GM19463 (cell line): ENCODE measurements at regions not wholly inside any gene's neighbourhood (a gene's known extent, or its start where the extent isn't known, plus 50 kb on each side); places are given as distances from the start of the nearest gene placed in this dataset.
"Not testable (repeated sequence)": the region's sequence is repeated elsewhere in the genome, so short reads cannot be mapped to it uniquely, and the experiment has no call there.

Experiments
- ATAC-seq: cut with Tn5 transposase; IDR thresholded peaks from one replicate; pipeline ENCODE4 v1.9.1; 2021; ENCODE audit warnings: mild to moderate bottlenecking, moderate library complexity; ENCODE audit not compliant: unreplicated experiment

DNA sequence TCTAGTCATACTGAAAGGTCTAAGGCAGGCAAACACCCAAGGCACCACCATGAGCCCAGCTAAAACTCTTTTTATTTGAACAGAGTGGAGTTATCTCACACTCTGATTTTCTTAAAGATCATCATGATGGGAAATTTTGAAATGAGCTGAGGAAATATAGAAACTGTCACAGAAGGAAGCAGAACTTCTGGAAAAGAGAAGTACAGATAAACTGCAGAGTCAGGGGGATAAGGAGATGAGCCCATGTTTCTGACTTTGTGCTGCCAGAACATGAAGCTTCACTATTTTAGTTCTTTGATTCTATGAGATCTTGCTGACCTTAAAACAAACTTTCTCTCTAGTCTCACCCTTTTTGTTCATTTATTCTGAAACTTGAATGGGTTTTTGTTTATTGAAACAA is 406.5 kb upstream of the EDIL3 start:
- ATAC-seq: no peak

GRCh38 chr5:84790406-84790805 is 405.7 kb upstream of the EDIL3 start:
- no peak for ATAC-seq

DNA sequence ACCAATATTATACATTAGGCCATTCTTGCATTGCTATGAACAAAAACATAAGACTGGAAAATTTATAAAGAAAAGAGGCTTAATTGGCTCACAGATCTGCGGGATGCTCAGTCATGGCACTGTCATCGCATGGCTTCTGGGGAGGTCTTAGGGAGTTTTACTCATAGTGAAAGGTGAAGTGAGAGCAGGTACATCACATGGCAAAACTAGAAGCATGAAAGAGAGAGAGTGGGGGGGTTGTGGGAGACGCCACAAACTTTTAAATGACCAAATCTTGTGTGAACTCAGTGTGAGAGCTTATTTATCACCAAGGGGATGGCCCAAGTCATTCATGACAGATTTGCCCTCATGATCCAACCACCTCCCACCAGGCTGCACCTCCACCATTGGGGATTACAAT is 398.3 kb upstream of the EDIL3 start:
- ATAC-seq: peak; percentile 63

DNA sequence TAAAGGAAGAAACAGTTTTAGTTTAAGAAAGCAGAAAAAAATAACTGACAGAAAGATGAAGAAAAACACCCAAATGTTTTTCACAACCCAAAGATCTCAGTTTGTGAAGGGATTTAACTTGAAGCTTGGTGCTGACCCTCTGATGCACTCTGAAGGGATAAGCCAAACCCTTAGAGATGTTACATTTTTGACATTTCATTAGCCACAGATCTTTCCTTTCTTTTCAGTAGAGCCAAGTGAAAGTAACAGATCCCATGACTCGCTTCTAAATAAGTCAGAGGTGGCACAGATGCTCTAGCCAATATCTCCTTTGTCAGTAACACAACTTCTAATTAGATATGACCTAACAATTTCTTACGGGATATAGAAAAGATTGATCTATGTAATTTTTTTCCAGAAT is 394.5 kb upstream of the EDIL3 start:
- no peak for ATAC-seq

DNA sequence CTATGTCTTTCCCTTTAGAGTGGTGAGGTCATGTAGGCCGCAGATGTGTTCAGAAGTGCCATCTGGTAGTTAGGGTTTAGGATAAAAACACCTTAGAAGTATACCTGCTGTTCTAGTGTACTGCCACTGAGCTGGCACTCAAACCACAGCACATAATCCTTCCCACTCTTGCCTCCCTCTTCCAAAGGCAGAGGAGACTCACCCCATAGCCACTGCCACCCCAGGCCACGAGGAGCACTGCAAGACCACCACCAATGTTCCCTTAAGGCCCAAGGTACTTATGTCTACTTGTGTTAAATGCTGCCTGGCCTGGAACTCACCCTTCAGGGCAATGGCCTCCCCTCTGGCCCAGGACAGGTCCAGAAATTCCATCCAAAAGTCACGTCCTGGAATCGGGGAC is 379.5 kb upstream of the EDIL3 start:
- no peak for ATAC-seq

GRCh38 chr5:84758008-84758407 is 373.3 kb upstream of the EDIL3 start:
- no peak for ATAC-seq

GRCh38 chr5:84752780-84753179 is 368.1 kb upstream of the EDIL3 start:
- ATAC-seq: no peak

DNA sequence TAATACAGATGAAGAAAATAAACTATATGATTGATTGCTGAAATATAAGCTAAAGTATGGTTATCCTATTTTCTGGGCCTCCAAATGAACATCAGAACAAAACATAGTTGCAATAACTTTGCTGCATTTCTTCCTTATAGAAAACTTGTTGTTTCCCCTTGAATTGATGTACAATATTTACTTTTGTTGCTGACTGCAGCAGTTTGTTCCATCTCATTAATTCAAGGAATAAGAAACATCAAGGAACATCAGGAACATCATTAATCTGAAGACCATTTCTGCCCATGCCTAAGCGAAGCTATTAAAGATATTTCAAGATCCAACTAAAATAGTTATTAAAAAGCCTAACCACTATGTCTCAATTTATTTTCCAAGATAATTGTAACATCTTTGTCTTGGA is 363.6 kb upstream of the EDIL3 start:
- ATAC-seq: no peak

- ATAC-seq: not testable (repeated sequence)
Measured at GRCh38 chr5:84746280-84746679, 361.6 kb upstream of the EDIL3 start.

DNA sequence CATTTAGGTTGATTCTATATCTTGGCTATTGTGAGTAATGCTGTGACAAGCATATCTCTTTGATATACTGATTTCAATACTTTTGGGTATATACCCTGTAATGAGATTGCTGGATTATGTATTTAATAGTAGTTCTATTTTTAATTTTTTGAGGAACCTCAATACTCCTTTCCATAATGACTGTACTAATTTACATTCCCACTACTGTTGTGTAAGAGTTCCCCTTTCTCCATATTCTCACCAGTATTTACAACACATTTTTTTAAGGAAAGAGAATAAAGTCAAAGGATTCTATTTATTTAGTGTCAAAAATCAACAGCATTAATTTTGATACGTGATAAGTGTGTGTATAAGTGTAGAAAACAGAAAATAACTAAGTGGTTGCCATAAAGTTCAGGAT is 356.4 kb upstream of the EDIL3 start:
- ATAC-seq: no peak

DNA sequence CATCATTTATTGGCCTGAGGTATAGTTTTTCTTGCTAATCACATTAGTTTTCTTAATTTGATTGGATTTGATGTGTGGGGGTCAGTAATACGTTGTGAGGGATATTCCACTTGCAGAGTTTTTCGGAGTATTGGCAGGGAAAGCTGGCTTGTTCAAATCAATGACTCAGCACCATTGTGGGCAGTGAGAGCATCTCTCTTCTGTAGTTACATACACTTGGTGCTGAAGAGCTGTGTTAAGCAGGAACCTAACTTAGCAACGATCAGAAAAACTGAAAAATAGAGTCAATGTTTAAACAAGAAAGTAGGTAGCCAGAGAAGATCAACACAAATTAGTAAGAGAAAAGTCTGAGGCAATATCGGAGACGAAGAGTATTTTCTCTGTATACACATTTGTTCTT is 344.6 kb upstream of the EDIL3 start:
- ATAC-seq: no peak

GRCh38 chr5:84727708-84728107 is 343.0 kb upstream of the EDIL3 start:
- no peak for ATAC-seq

DNA sequence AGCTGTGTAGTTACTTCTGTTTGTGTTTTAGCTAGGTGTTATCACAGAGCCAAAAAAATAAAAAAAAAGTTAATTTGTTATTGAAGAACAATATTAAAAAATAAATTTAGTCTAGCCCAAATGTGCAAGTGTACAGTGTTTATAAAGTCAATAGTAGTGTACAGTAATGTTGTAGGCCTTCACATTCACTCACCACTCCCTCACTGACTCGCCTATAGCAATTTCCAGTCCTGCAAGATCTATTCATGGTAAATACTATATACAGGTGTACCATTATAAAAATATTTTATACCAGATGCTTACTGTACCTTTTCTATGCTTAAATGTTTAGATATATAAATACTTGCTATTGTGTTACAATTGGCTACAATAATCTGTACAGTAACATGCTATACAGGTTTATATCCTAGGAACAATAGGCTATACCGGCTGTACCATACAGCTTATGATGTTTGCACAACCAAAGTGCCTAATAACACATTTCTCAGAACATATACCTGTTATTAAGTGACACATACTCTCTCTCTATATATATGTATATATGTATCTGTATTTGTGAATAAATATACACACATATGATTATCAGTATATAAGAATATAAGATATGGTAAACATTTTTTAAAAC is 341.4 kb upstream of the EDIL3 start:
- ATAC-seq: no peak

GRCh38 chr5:84724683-84725082 is 340.0 kb upstream of the EDIL3 start:
- no peak for ATAC-seq

DNA sequence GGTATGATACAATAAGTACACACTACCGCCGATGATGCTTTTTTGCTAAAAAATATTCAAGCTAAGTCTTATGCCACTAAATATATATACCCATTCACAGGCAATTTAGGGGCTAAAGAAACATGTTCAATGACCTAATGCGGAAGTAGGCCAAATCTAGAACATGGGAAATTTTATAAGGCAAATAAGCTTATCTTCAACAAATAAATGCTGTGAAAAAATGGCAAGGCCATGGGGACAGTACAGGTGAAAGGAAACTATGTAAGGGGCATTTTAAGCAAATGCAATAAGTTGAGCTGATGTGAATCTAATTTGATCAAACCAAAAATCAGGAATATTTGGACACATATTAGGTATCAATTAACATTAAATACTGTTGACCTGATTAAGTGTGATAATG is 339.5 kb upstream of the EDIL3 start:
- no peak for ATAC-seq

DNA sequence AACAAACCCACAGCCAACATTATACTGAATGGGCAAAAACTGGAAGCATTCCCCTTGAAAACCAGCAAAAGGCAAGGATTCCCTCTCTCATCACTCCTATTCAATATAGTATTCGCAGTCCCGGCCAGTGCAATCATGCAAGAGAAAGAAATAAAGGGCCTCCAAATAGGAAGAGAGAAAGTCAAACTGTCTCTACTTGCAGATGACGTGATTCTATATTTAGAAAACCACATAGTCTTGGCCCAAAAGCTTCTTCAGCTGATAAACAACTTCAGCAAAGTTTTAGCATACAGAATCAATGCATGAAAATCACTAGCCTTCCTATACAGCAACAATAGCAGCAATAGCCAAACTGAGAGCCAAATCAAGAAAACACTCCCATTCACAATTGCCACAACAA is 333.7 kb upstream of the EDIL3 start:
- no peak for ATAC-seq

DNA sequence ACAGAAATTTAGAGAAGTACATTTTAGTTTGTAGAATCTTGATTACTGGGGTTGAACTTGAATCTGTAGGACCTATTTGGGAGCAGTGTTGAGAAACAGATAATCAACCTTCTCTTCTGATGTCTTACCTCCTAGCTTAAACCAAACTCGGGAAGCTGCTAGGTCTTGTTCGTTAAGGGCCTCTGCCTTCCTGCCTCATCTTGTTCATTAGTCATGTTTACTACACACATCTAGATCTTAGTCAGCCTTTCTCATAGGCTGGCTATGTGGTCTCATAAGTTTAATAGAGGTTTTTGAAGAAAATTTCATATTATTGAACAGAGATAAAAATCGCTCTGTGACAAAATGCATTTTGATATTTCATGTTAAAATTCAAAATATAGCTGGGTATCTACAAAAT is 331.0 kb upstream of the EDIL3 start:
- ATAC-seq: no peak

DNA sequence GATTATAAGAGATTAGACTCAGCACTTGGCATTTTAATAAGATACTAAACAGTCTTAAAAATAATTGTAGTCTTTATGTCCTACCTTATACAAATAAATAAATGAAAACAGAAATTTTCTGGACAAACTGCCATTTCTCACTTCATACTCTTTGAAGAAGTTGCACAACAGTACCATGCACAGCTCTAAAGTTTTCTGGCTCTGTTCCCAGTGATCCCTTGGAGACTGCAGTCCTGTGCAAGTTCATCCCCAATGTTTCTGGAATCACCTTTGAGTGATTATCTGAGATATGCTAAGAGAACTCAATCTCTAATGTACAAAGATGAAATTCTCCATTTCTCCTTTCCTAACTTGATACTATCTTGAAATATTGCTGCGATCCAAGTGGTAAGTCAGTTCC is 330.4 kb upstream of the EDIL3 start:
- no peak for ATAC-seq

GRCh38 chr5:84709075-84709474 is 324.4 kb upstream of the EDIL3 start:
- no peak for ATAC-seq

- peak; percentile 55 for ATAC-seq
Measured at GRCh38 chr5:84706678-84707641, 322.3 kb upstream of the EDIL3 start.

- ATAC-seq: not testable (repeated sequence)
Measured at GRCh38 chr5:84700545-84700944, 315.9 kb upstream of the EDIL3 start.

DNA sequence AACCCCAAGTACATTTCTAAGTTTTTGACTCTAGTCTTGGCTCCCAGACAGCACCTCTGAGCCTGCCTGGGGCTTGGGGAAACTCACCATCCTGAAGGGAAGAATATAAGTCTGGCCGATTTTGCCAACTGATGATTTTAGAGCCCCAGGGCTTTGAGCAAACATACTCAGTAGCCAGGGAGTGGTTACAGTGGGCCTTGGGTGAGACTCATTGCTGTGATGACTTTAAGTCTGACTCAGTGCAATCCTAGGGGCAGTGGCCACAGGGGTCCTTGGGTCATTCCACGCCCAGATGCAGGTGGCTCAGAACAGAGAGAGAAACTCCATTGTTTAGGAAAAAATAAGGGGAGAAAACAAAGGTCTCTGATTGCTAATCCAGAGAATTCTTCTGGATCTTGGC is 312.0 kb upstream of the EDIL3 start:
- no peak for ATAC-seq
